ENCODE measurements at regions not wholly inside any gene's neighbourhood (a gene's known extent, or its start where the extent isn't known, plus 50 kb on each side); places are given as distances from the start of the nearest gene placed in this dataset.

GRCh38 chr10:130607366-130607765, 471.2 kb downstream of the GLRX3 start:
- TF ChIP-seq CTCF (IDR thresholded peaks at IDR 0.05), result no peak
- Histone ChIP-seq H3K27me3 (no peaks in the 10 kb centered on the region), H3K27ac (no peak overlapping the region), H3K4me3 (no peak overlapping the region), H3K36me3 (no peaks in the 10 kb centered on the region), H3K9me3 (no peaks in the 10 kb centered on the region), H3K4me1 (no peaks in the 10 kb centered on the region)
- no peak for DNase-seq (ENCODE audit: low spot score in 2 of 2)
- intact Hi-C loops (cut with DNase I), result no loop called here

- Histone ChIP-seq H3K27me3 (no peaks in the 10 kb centered on the region), H3K4me3 (no peak overlapping the region), H3K27ac (no peak overlapping the region), H3K36me3 (no peaks in the 10 kb centered on the region), H3K4me1 (no peaks in the 10 kb centered on the region), H3K9me3 (no peaks in the 10 kb centered on the region)
- intact Hi-C loops (cut with DNase I), result no loop called here
- DNase-seq (ENCODE audit: low spot score in 2 of 2), result no peak
- no peak for TF ChIP-seq CTCF (IDR thresholded peaks at IDR 0.05)
Observed at GRCh38 chr10:130611239-130611638, 475.0 kb downstream of the GLRX3 start.

- H3K27ac ChIP-seq, result no peak overlapping the region
- no peaks in the 10 kb centered on the region for H3K4me1 ChIP-seq
- no peak for DNase-seq (ENCODE audit: low spot score in 2 of 2)
- H3K4me3 ChIP-seq, result no peak overlapping the region
- no peaks in the 10 kb centered on the region for H3K36me3 ChIP-seq
- no peaks in the 10 kb centered on the region for H3K9me3 ChIP-seq
- intact Hi-C loops (cut with DNase I), result no loop called here
- H3K27me3 ChIP-seq, result no peaks in the 10 kb centered on the region
- TF ChIP-seq CTCF (IDR thresholded peaks at IDR 0.05), result no peak
Observed at GRCh38 chr10:130615457-130615856, 479.3 kb downstream of the GLRX3 start.

- Histone ChIP-seq H3K27me3 (no peaks in the 10 kb centered on the region), H3K9me3 (no peaks in the 10 kb centered on the region), H3K4me1 (no peaks in the 10 kb centered on the region), H3K36me3 (no peaks in the 10 kb centered on the region), H3K27ac (no peak overlapping the region), H3K4me3 (no peak overlapping the region)
- TF ChIP-seq CTCF (IDR thresholded peaks at IDR 0.05), result no peak
- intact Hi-C loops (cut with DNase I), result no loop called here
- no peak for DNase-seq (ENCODE audit: low spot score in 2 of 2)
Observed at GRCh38 chr10:130617985-130618384, 481.8 kb downstream of the GLRX3 start.

GRCh38 chr10:130618647-130619046, 482.5 kb downstream of the GLRX3 start:
- no peaks in the 10 kb centered on the region for H3K27me3 ChIP-seq
- no peaks in the 10 kb centered on the region for H3K36me3 ChIP-seq
- intact Hi-C loops (cut with DNase I), result no loop called here
- no peaks in the 10 kb centered on the region for H3K4me1 ChIP-seq
- no peaks in the 10 kb centered on the region for H3K9me3 ChIP-seq
- no peak for DNase-seq (ENCODE audit: low spot score in 2 of 2)
- TF ChIP-seq CTCF (IDR thresholded peaks at IDR 0.05), result no peak
- H3K4me3 ChIP-seq, result no peak overlapping the region
- no peak overlapping the region for H3K27ac ChIP-seq

- Histone ChIP-seq H3K4me1 (no peaks in the 10 kb centered on the region), H3K9me3 (no peaks in the 10 kb centered on the region), H3K27me3 (no peaks in the 10 kb centered on the region), H3K4me3 (no peak overlapping the region), H3K36me3 (no peaks in the 10 kb centered on the region), H3K27ac (no peak overlapping the region)
- intact Hi-C loops (cut with DNase I), result no loop called here
- DNase-seq (ENCODE audit: low spot score in 2 of 2), result no peak
- no peak for TF ChIP-seq CTCF (IDR thresholded peaks at IDR 0.05)
Observed at GRCh38 chr10:130621231-130621775, 485.1 kb downstream of the GLRX3 start.

Data from ascending aorta (tissue), 2 donors.